Spinal cord (tissue), 9 donors: ENCODE measurements at regions not wholly inside any gene's neighbourhood (a gene's known extent, or its start where the extent isn't known, plus 50 kb on each side); places are given as distances from the start of the nearest gene placed in this dataset.
"Not testable (repeated sequence)": the region's sequence is repeated elsewhere in the genome, so short reads cannot be mapped to it uniquely, and the experiment has no call there.

Source experiments
- DNase-seq, 6 donors: peaks; one replicate each; pipeline versions ENCODE4 v3.0.0 to v3.0.0-alpha.2; 2013 to 2015; ENCODE audit warnings: low spot score in 6 of 6, low read depth in 4 of 6
- H3K27ac ChIP-seq: one replicate; pipeline ENCODE4 v1.5.1; 2013; ENCODE audit warnings: low read depth, low read length, control low read depth
- H3K27me3 ChIP-seq: one replicate; pipeline ENCODE4 v1.6.1; 2013; ENCODE audit warnings: low read length; ENCODE audit not compliant: control insufficient read depth, insufficient read depth
- H3K36me3 ChIP-seq: one replicate; pipeline ENCODE4 v1.6.1; 2013; ENCODE audit warnings: low read length; ENCODE audit not compliant: control insufficient read depth, insufficient read depth
- H3K4me1 ChIP-seq: one replicate; pipeline ENCODE4 v1.6.1; 2013; ENCODE audit warnings: low read length; ENCODE audit not compliant: control insufficient read depth, insufficient read depth
- H3K4me3 ChIP-seq: one replicate; pipeline ENCODE4 v1.5.1; 2013; ENCODE audit warnings: low read depth, low read length, control low read depth
- H3K9me3 ChIP-seq: one replicate; pipeline ENCODE4 v1.6.1; 2013; ENCODE audit warnings: low read length; ENCODE audit not compliant: control insufficient read depth, insufficient read depth
- WGBS: methylation state at CpG from one replicate; pipeline ENCODE4 v1.1.5; 2013; ENCODE audit warnings: missing lambda C conversion rate; ENCODE audit not compliant: insufficient coverage; 5-methylcytosine and 5-hydroxymethylcytosine counted together
- donor health status: healthy.

GRCh38 chr6:102126488-102126887, 733.0 kb downstream of the GRIK2 start:
- no CpG with 5 or more reads among the region's 1 CpG for WGBS
- Histone ChIP-seq H3K36me3 (no peaks in the 10 kb centered on the region), H3K9me3 (no peaks in the 10 kb centered on the region), H3K4me3 (no peak overlapping the region), H3K27ac (no peak overlapping the region), H3K4me1 (no peaks in the 10 kb centered on the region), H3K27me3 (no peaks in the 10 kb centered on the region)
- no peak for DNase-seq

GRCh38 chr6:102127253-102127652, 733.7 kb downstream of the GRIK2 start:
- DNase-seq, result no peak
- no peaks in the 10 kb centered on the region for H3K9me3 ChIP-seq
- no peak overlapping the region for H3K4me3 ChIP-seq
- no peaks in the 10 kb centered on the region for H3K27me3 ChIP-seq
- H3K27ac ChIP-seq, result no peak overlapping the region
- WGBS, result 95% methylated on average over 9 of the region's 9 CpGs
- H3K36me3 ChIP-seq, result no peaks in the 10 kb centered on the region
- H3K4me1 ChIP-seq, result no peaks in the 10 kb centered on the region

- no peaks in the 10 kb centered on the region for H3K36me3 ChIP-seq
- WGBS, result 85% methylated on average over 5 of the region's 5 CpGs
- H3K27ac ChIP-seq, result no peak overlapping the region
- no peaks in the 10 kb centered on the region for H3K4me1 ChIP-seq
- no peak overlapping the region for H3K4me3 ChIP-seq
- H3K27me3 ChIP-seq, result no peaks in the 10 kb centered on the region
- no peak for DNase-seq
- no peaks in the 10 kb centered on the region for H3K9me3 ChIP-seq
Measured at GRCh38 chr6:102137859-102138258, 744.4 kb downstream of the GRIK2 start.

GRCh38 chr6:102149191-102149590, 755.7 kb downstream of the GRIK2 start:
- peak in 2 of 6 donors; percentile 31 to 62 for DNase-seq

GRCh38 chr6:102150549-102150948, 757.0 kb downstream of the GRIK2 start:
- WGBS, result 83% methylated on average over 1 of the region's 2 CpGs
- Histone ChIP-seq H3K4me3 (no peak overlapping the region), H3K27me3 (no peaks in the 10 kb centered on the region), H3K9me3 (no peaks in the 10 kb centered on the region), H3K27ac (no peak overlapping the region), H3K36me3 (no peaks in the 10 kb centered on the region), H3K4me1 (no peaks in the 10 kb centered on the region)
- DNase-seq, result no peak

More at GRCh38 chr6:102149191-102149590, 755.7 kb downstream of the GRIK2 start:
- H3K27ac ChIP-seq, result no peak overlapping the region
- no peaks in the 10 kb centered on the region for H3K4me1 ChIP-seq
- H3K36me3 ChIP-seq, result no peaks in the 10 kb centered on the region
- no peak overlapping the region for H3K4me3 ChIP-seq
- no peaks in the 10 kb centered on the region for H3K27me3 ChIP-seq
- no peaks in the 10 kb centered on the region for H3K9me3 ChIP-seq

GRCh38 chr6:102154176-102154575, 760.7 kb downstream of the GRIK2 start:
- DNase-seq, result no peak
- 72% methylated on average over 2 of the region's 2 CpGs for WGBS

GRCh38 chr6:102154874-102155273, 761.4 kb downstream of the GRIK2 start:
- Histone ChIP-seq H3K27me3 (no peaks in the 10 kb centered on the region), H3K4me3 (no peak overlapping the region), H3K9me3 (no peaks in the 10 kb centered on the region), H3K36me3 (no peaks in the 10 kb centered on the region), H3K4me1 (no peaks in the 10 kb centered on the region), H3K27ac (no peak overlapping the region)
- WGBS, result no CpG with 5 or more reads among the region's 1 CpG
- DNase-seq, result no peak

More at GRCh38 chr6:102154176-102154575, 760.7 kb downstream of the GRIK2 start:
- Histone ChIP-seq H3K27me3 (no peaks in the 10 kb centered on the region), H3K4me3 (no peak overlapping the region), H3K9me3 (no peaks in the 10 kb centered on the region), H3K36me3 (no peaks in the 10 kb centered on the region), H3K4me1 (no peaks in the 10 kb centered on the region), H3K27ac (no peak overlapping the region)

- H3K27ac ChIP-seq, H3K4me1 ChIP-seq, DNase-seq, H3K27me3 ChIP-seq, H3K9me3 ChIP-seq, H3K36me3 ChIP-seq, H3K4me3 ChIP-seq: not testable (repeated sequence)
- 95% methylated on average over 7 of the region's 18 CpGs for WGBS
Measured at GRCh38 chr6:102169802-102170201, 776.3 kb downstream of the GRIK2 start.

GRCh38 chr6:102187186-102187585, 793.7 kb downstream of the GRIK2 start:
- no peaks in the 10 kb centered on the region for H3K9me3 ChIP-seq
- no peak overlapping the region for H3K4me3 ChIP-seq
- H3K4me1 ChIP-seq, result no peaks in the 10 kb centered on the region
- peak in 2 of 6 donors; percentile 5 to 35 for DNase-seq
- WGBS, result no CpG with 5 or more reads among the region's 2 CpGs
- no peaks in the 10 kb centered on the region for H3K27me3 ChIP-seq
- H3K36me3 ChIP-seq, result no peaks in the 10 kb centered on the region
- no peak overlapping the region for H3K27ac ChIP-seq

GRCh38 chr6:102195311-102195710, 801.8 kb downstream of the GRIK2 start:
- WGBS, result no CpG with 5 or more reads among the region's 1 CpG
- Histone ChIP-seq H3K27ac (no peak overlapping the region), H3K36me3 (no peaks in the 10 kb centered on the region), H3K4me1 (no peaks in the 10 kb centered on the region), H3K27me3 (no peaks in the 10 kb centered on the region), H3K9me3 (peaks cover 11% of the 10 kb centered on the region), H3K4me3 (no peak overlapping the region)
- DNase-seq, result no peak
